HG03066 (cell line): ENCODE measurements at regions not wholly inside any gene's neighbourhood (a gene's known extent, or its start where the extent isn't known, plus 50 kb on each side); places are given as distances from the start of the nearest gene placed in this dataset.
"Not testable (repeated sequence)": the region's sequence is repeated elsewhere in the genome, so short reads cannot be mapped to it uniquely, and the experiment has no call there.

Experiments
- ATAC-seq: cut with Tn5 transposase; IDR thresholded peaks from one replicate; pipeline ENCODE4 v1.9.1; 2021; ENCODE audit warnings: low read depth; ENCODE audit not compliant: unreplicated experiment

DNA sequence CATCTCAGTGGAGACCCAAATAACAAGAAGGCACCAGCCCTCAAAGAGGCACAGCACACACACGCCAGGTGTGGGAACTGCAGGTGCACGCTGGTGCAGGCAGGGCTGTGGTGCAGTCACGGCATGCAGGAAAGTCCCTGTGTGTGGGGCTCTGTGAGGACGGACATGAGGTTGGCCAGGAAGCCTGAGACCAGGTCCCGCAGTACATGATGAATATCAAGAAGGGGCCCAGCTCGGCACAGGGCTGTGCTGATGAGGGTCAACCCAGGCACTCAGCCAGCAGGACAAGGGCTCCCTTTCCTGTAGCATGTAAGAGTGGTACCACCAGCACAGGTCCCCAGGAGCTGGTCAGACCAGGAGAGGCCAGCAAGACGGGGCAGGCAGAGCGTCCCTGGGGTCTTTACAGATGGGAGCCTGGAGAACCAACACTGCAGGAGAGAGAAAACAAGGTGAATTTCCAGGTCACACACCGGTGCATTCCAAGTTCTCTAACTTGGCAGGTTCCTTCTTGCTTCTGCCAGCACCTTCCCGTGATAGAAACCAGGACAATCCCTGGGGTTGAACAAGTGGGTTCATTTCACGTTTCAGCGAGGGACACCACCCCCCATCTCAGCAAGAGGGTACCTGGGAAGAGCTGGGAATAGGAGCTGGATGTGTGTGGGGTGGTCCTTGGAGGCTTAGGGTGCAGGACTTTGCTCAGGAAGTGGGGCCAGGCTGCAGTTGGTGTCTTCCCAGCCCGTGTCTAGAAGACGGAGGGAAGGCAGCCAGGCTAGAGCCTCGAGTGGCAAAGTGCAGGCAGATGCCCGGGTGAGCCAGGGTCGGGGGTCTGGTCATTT lies 244.8 kb upstream of the TCERG1L start:
- no peak for ATAC-seq

DNA sequence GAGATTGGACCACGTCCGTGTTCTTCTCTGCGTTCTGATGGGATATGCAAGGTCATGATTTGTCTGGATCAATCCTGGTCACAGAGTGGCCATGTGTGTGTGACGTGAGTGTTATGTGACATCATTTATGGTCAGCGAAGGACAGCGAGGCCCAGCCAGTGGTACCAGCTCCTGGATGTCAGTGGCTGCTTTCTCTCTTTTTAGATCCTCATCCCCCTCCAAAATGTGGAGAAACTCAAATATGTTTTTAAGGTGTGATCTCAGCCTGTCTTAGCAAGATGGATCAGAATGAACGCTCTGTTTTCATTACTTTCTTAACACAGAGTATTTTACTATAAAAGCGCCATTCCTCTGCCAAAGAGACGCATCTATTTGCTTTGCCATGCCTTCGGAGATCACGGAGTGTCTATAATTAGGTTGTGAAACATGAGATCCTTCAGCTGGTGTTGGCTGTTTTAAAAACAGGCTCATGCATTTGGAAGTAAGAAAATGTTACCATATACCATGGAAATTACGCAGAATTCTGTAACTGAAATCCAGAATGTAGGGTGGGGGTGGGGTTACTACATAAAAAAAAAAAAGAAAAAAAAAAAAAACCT lies 245.5 kb upstream of the TCERG1L start:
- no peak for ATAC-seq

DNA sequence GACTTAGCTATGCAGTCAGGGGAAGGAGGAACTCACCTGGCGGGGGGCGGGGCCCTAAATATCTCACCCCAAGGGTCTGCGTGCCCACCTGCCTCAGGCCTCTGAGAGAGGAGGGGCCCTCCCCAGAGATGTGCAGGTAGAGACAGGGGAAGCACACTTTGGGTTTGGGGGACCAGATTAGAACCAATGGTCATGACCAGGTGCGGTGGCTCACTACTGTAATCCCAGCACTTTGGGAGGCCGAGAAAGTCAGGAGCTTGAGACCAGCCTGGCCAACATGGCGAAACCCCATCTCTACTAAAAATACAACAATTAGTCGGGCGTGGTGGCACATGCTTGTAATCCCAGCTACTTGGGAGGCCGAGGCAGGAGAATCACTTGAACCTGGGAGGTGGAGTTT lies 246.4 kb upstream of the TCERG1L start:
- not testable (repeated sequence) for ATAC-seq

DNA sequence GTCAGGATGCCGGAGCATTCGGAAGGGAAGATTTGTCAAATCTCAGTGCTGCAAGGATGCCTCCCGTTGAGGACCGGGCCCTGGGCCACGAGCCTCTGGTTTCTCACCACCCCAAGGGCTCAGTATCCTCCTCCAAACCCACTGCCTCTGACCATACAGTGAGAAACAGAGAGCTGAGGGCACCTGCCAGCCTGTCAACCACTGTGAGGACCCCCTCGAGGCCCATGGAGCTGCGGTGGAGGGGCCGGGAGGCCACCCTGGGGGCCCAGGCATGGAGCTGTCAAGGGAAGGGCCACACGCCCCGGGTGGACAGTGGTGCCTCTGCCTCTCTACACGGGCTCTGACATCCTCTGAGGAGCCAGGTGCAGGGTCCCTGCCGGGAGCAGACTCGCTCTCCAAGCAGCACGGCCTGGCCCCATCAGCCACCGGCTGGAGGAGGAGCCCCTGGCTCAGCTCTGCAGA lies 248.0 kb upstream of the TCERG1L start:
- no peak for ATAC-seq

GRCh38 chr10:131560166-131560565 lies 248.6 kb upstream of the TCERG1L start:
- no peak for ATAC-seq

DNA sequence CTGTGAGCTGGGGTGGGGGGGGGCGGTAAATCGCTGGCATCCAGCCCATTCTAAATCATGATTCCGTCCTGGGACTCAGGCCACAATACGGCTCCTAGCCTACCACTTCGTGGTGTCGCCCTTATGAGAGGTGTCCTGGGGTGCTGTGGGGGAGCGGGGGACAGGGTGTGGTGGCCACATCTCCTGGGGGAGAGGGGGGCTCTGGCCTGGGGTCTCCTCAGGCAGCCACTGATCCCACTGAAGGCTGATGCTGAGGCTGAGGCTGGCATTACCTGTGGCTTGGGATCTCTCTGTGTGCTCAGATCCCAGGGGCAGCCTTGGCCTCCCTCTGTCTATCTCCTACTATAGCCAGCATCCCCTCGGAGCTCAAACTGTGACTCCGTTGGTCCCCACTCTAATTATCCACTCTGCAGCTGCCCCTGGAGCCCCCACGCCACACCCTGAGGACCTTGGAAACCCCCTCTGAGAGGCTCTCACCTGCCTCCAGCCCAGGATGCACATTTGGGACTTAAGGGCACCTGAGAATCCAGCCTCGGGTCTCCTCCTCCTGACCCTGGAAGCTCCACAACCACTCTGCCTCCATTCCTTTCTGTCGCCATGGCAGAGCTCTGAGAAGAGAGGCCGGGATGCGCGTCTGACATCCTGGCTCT lies 249.3 kb upstream of the TCERG1L start:
- ATAC-seq, result no peak

DNA sequence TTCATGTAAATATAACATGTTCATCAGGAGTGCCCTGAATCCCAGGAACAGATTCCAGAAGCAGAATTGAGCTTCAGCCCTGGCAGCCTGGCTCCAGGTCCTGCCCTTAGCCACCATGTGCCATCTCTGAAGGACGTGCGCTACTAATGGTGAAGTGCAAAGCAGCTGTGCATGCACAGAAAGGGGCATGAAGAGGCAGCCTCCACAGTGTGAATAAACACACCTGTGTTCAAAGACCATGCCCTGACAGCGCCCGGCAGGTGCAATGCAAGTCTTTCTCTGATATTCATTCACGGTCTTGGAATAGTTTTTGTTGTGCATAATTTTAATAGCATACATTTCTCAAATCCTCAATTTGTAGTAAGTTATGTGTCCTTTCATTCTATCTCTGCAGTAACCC lies 250.4 kb upstream of the TCERG1L start:
- ATAC-seq, result no peak

GRCh38 chr10:131563411-131563810 lies 251.9 kb upstream of the TCERG1L start:
- no peak for ATAC-seq

DNA sequence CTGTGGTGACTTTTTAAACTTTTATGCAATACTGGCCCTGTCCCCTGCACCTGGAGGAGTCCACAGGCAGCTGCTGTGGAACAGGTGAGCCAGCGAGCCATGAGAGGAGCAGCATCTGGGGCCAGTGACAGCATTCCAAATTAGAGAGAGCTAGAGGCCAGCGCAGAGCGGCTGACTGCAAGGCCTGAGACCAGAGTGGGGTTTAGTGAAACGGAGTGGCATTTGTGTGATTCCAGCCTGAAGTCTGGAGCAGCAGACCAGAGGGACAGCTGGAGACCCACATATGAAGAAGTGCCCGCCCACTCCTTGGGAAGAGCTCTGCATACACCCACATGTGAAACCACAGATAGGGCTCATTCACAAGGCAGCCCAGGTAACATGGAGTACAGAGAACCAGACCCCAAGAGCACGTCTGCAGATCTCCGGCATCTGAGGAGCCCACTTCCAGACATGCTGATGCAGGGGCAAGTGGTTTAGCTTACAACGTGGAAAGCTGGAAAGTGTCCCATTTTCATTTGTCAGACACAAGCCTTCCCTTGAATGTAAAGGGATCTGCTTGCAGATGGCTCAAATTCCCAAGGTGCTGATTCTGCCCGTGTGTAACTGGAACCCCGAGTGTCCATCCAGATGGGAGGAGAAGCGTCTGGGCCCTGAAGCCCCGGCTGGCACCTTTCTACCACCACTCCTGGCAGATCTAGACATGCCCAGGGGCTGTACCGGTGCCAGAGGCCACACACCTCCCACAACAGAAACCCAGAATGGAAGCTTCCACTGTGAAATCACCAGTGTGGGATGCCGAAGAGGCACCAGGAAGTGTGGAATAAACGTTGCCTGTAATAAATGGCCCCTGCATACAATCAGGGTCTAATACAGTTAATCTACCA lies 256.0 kb upstream of the TCERG1L start:
- ATAC-seq, result no peak

- ATAC-seq, result no peak
Observed at GRCh38 chr10:131568866-131569265, 257.3 kb upstream of the TCERG1L start.

- ATAC-seq, result no peak
Observed at GRCh38 chr10:131569851-131570715, 258.6 kb upstream of the TCERG1L start.

DNA sequence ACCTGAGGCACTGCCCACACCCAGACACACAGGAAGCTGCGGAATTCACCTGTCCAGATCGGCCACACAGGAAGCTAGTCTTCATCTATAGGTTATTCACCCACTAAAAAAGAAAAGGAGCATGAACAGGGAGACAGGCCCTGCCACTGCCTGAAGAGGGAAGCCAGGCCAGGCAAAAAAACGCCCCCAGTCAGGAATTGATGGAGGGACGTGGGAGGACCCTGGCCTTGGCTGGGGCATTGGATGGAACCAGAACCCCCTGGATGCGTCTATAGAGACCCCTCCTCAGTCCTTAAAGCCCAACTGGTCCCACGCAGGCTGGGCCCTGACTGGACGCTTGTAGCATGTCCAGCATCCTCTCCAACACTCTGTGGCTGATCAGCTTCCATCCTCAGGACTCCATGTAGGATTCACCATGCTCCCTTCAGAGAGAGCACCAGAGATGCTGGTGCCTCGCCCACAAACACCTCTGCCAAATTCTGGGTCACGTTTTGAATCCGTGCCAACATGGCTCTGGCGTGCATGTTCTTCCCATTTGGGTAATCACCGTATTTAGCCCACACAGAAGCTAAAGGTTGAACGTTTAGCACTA lies 259.3 kb upstream of the TCERG1L start:
- no peak for ATAC-seq

DNA sequence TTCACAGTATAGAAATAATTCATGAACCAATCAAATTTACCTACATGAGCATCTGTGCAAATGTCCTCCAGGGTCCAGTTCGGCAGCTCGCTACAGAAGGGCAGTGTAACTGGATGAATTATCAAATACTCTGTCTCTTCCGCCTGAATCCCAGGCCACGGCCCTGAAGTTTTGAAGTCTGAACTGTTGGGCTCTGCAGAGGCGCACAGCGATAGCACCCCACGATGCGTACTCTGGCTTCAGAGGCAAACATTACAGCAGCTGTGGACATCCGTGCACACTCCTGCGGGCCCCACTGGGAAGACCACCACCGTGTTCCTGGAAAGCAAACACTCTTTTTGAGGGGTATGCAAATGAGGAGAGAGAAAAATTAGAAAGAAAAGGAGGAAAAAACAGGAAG lies 259.8 kb upstream of the TCERG1L start:
- ATAC-seq, result no peak

- no peak for ATAC-seq
Observed at GRCh38 chr10:131571865-131572264, 260.3 kb upstream of the TCERG1L start.

GRCh38 chr10:131573256-131573655 lies 261.7 kb upstream of the TCERG1L start:
- ATAC-seq, result no peak

GRCh38 chr10:131573707-131574106 lies 262.2 kb upstream of the TCERG1L start:
- no peak for ATAC-seq

DNA sequence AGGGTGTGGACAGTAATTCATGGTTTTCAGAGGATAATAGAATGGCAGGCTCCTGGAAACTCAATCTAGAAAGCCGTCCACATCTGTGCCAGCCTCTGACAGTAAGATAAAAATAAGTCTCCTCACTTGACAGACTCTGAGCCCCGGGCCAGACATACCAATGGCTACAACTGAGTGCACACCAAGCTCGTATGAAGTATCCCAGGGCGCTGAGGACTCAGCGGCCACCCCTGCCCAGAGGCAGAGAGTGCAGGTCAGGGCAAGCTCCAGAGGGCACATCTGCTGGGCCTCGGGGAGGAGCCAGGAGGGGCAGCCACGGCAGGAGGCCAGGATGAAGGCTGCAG lies 262.8 kb upstream of the TCERG1L start:
- no peak for ATAC-seq

GRCh38 chr10:131574707-131575430 lies 263.3 kb upstream of the TCERG1L start:
- no peak for ATAC-seq

GRCh38 chr10:131575877-131576276 lies 264.4 kb upstream of the TCERG1L start:
- ATAC-seq, result no peak
